Fibroblast of lung (primary cell): ENCODE measurements at regions not wholly inside any gene's neighbourhood (a gene's known extent, or its start where the extent isn't known, plus 50 kb on each side); places are given as distances from the start of the nearest gene placed in this dataset.

Experiments used
- DNase-seq, 2 donors: peaks; one replicate each; pipeline versions ENCODE4 v3.0.0 to v3.0.0-alpha.2; 2010; ENCODE audit warnings: low read depth in 2 of 2
- H2AFZ ChIP-seq: 2 replicates; pipeline ENCODE4 v1.5.1; 2012; ENCODE audit warnings: low read length, control low read depth, inconsistent platforms
- H3K27ac ChIP-seq: 2 replicates; pipeline ENCODE4 v1.5.1; 2011; ENCODE audit warnings: low read length, control low read depth; ENCODE audit not compliant: insufficient read depth
- H3K27me3 ChIP-seq: 2 replicates; pipeline ENCODE4 v1.5.1; 2011; ENCODE audit warnings: mild to moderate bottlenecking, low read length; ENCODE audit not compliant: control insufficient read depth, insufficient read depth
- H3K36me3 ChIP-seq: 2 replicates; pipeline ENCODE4 v1.5.1; 2011; ENCODE audit warnings: low read length; ENCODE audit not compliant: control insufficient read depth, insufficient read depth
- H3K4me1 ChIP-seq: 2 replicates; pipeline ENCODE4 v1.5.1; 2011; ENCODE audit warnings: low read length; ENCODE audit not compliant: control insufficient read depth, insufficient read depth; ENCODE audit errors: extremely low read depth
- H3K4me2 ChIP-seq: 2 replicates; pipeline ENCODE4 v1.5.1; 2011; ENCODE audit warnings: low read length, control low read depth; ENCODE audit not compliant: insufficient read depth; ENCODE audit errors: extremely low read depth
- H3K4me3 ChIP-seq, 4 experiments: fragments of 200-600 bp in 1 of 4; sonication (generic) in 1 of 4; replicated peaks in 1 of 4; 2 replicates each; pipeline ENCODE4 v1.5.1; 2011 to 2016; ENCODE audit warnings: low read length in 4 of 4, low read depth in 3 of 4, mild to moderate bottlenecking in 3 of 4, control low read depth in 2 of 4, inconsistent platforms in 1 of 4, mixed read lengths in 1 of 4; ENCODE audit not compliant: insufficient read depth in 1 of 4; ENCODE audit errors: control extremely low read depth in 1 of 4
- H3K79me2 ChIP-seq: 2 replicates; pipeline ENCODE4 v1.5.1; 2012; ENCODE audit warnings: mild to moderate bottlenecking, low read length, inconsistent platforms; ENCODE audit not compliant: control insufficient read depth, insufficient read depth
- H3K9ac ChIP-seq: 2 replicates; pipeline ENCODE4 v1.5.1; 2011; ENCODE audit warnings: mild to moderate bottlenecking, low read length, control low read depth; ENCODE audit not compliant: insufficient read depth
- H3K9me3 ChIP-seq: 2 replicates; pipeline ENCODE4 v1.5.1; 2012; ENCODE audit warnings: low read depth, low read length; ENCODE audit not compliant: control insufficient read depth, insufficient read depth
- H4K20me1 ChIP-seq: 2 replicates; pipeline ENCODE4 v1.5.1; 2011; ENCODE audit warnings: low read length; ENCODE audit not compliant: control insufficient read depth, insufficient read depth; ENCODE audit errors: extremely low read depth
- EZH2 ChIP-seq: IDR thresholded peaks from 2 replicates; pipeline ENCODE4 v1.5.1; 2012; ENCODE audit warnings: low read length, control low read depth, mild to moderate bottlenecking; ENCODE audit errors: missing control alignments
- TF ChIP-seq, protein P1 (sequence below), 2 donors: IDR thresholded peaks in 1 of 2; conservative IDR thresholded peaks in 1 of 2; 1 replicate in 1 of 2; 2 replicates in 1 of 2; pipeline ENCODE4 v1.5.1; 2011 to 2012; ENCODE audit warnings: low read length in 2 of 2, control low read depth in 1 of 2, inconsistent platforms in 1 of 2, low read depth in 1 of 2, mild to moderate bottlenecking in 1 of 2

DNA sequence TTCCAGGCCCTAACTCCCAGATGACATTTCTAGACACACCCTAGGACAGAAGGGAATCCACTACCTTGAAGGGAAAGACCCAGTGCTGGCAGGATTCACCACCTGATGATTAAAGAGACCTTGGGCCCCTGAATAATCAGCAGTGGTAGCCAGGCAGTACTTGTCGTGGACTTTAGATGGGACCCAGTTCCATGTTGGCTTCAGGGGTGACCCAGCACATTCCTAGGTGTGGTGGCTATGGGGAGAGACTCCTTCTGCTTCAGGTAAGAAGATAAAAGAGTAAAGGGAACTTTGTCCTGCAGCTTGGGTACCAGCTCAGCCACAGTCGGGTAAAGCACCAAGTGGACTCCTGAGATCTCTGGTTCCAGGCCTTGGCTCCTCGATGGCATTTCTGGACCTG lies 131.8 kb upstream of the S100G start:
- Histone ChIP-seq H3K9me3 (no peaks in the 10 kb centered on the region), H3K9ac (no peak overlapping the region), H3K4me1 (no peaks in the 10 kb centered on the region), H3K36me3 (no peaks in the 10 kb centered on the region), H3K79me2 (no peaks in the 10 kb centered on the region), H3K4me3 (no peak overlapping the region), H3K27ac (no peak overlapping the region), H4K20me1 (no peaks in the 10 kb centered on the region), H3K4me2 (no peak overlapping the region), H3K27me3 (no peaks in the 10 kb centered on the region), H2AFZ (no peak overlapping the region)
- DNase-seq, result no peak
- TF ChIP-seq, protein P1, sequence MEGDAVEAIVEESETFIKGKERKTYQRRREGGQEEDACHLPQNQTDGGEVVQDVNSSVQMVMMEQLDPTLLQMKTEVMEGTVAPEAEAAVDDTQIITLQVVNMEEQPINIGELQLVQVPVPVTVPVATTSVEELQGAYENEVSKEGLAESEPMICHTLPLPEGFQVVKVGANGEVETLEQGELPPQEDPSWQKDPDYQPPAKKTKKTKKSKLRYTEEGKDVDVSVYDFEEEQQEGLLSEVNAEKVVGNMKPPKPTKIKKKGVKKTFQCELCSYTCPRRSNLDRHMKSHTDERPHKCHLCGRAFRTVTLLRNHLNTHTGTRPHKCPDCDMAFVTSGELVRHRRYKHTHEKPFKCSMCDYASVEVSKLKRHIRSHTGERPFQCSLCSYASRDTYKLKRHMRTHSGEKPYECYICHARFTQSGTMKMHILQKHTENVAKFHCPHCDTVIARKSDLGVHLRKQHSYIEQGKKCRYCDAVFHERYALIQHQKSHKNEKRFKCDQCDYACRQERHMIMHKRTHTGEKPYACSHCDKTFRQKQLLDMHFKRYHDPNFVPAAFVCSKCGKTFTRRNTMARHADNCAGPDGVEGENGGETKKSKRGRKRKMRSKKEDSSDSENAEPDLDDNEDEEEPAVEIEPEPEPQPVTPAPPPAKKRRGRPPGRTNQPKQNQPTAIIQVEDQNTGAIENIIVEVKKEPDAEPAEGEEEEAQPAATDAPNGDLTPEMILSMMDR (conservative IDR thresholded peaks at IDR 0.05 in 1 of 2, IDR thresholded peaks at IDR 0.05 in 1 of 2; ENCODE audit: low read depth in 1 of 2, low read length in 2 of 2), result no peak
- no peak for TF ChIP-seq EZH2

DNA sequence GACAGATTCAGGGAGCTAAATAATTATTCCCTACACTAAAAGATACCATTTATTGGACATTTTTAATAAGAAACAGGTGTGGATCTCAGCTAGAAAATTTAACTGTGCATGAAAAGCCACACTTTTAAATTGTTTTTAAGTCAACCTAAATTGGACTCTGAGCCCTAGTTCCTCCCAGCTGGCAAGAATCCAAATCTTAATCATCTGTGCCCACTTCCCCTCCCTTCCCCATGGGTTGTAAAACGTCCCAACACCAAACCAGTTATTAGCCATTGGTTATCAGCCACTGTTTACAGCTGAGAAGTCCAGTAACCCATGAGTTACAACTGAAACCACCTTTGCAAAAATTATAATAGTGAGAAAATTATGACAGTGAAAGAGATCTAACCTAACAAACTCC lies 125.6 kb upstream of the S100G start:
- no peak for TF ChIP-seq EZH2
- TF ChIP-seq, protein P1 (conservative IDR thresholded peaks at IDR 0.05 in 1 of 2, IDR thresholded peaks at IDR 0.05 in 1 of 2; ENCODE audit: low read depth in 1 of 2, low read length in 2 of 2), result no peak
- no peaks in the 10 kb centered on the region for H4K20me1 ChIP-seq
- no peak overlapping the region for H3K4me2 ChIP-seq
- no peaks in the 10 kb centered on the region for H3K79me2 ChIP-seq
- no peak overlapping the region for H3K9ac ChIP-seq
- H3K4me1 ChIP-seq, result no peaks in the 10 kb centered on the region
- no peaks in the 10 kb centered on the region for H3K36me3 ChIP-seq
- no peak overlapping the region for H2AFZ ChIP-seq
- DNase-seq, result no peak
- no peak overlapping the region for H3K27ac ChIP-seq
- no peaks in the 10 kb centered on the region for H3K9me3 ChIP-seq
- H3K27me3 ChIP-seq, result no peaks in the 10 kb centered on the region
- H3K4me3 ChIP-seq, result no peak overlapping the region

DNA sequence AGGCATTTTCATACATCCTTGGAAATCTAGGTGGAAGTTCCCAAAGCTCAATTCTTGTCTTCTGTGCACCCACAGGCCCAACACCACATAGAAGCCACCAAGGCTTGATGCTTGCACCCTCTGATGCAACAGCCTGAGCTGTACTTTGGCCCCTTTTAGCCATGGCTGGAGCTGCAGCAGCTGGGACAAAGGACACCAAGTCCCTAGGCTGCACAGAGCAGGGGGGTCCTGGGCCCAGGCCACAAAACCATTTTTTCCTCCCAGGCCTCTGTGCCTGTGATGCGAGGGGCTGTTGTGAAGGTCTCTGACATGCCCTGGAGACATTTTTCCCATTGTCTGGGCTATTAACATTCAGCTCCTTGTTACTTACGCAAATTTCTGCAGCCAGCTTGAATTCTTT lies 124.0 kb upstream of the S100G start:
- no peak overlapping the region for H3K4me3 ChIP-seq
- no peak for DNase-seq
- no peaks in the 10 kb centered on the region for H3K9me3 ChIP-seq
- no peaks in the 10 kb centered on the region for H3K27me3 ChIP-seq
- H3K4me1 ChIP-seq, result no peaks in the 10 kb centered on the region
- H2AFZ ChIP-seq, result no peak overlapping the region
- H3K79me2 ChIP-seq, result no peaks in the 10 kb centered on the region
- H3K4me2 ChIP-seq, result no peak overlapping the region
- H3K36me3 ChIP-seq, result no peaks in the 10 kb centered on the region
- H4K20me1 ChIP-seq, result no peaks in the 10 kb centered on the region
- H3K27ac ChIP-seq, result no peak overlapping the region
- no peak overlapping the region for H3K9ac ChIP-seq
- TF ChIP-seq EZH2, result no peak
- TF ChIP-seq, protein P1 (conservative IDR thresholded peaks at IDR 0.05 in 1 of 2, IDR thresholded peaks at IDR 0.05 in 1 of 2; ENCODE audit: low read depth in 1 of 2, low read length in 2 of 2), result no peak
